Smooth muscle cell (in vitro differentiated cells): ENCODE measurements at regions not wholly inside any gene's neighbourhood (a gene's known extent, or its start where the extent isn't known, plus 50 kb on each side); places are given as distances from the start of the nearest gene placed in this dataset.

ENCODE experiments used
- DNase-seq: peaks from one replicate; lab custom pipeline; 2025; ENCODE audit not compliant: unreplicated experiment; lab: John Stamatoyannopoulos, UW
- H2AFZ ChIP-seq: fragments of 200-600 bp; sonication (generic); 2 replicates; pipeline ENCODE4 v1.6.0; 2016; ENCODE audit warnings: antibody characterized with exemption, low read depth, mild to moderate bottlenecking
- H3F3A ChIP-seq: fragments of 200-600 bp; sonication (generic); 2 replicates; pipeline ENCODE4 v1.6.0; 2017; ENCODE audit warnings: antibody characterized with exemption, low read depth
- H3K27ac ChIP-seq: fragments of 200-600 bp; sonication (generic); 2 replicates; pipeline ENCODE4 v1.5.1; 2016; ENCODE audit warnings: low read depth, mild to moderate bottlenecking
- H3K27me3 ChIP-seq: fragments of 200-600 bp; sonication (generic); 2 replicates; pipeline ENCODE4 v1.6.1; 2016; ENCODE audit warnings: low read depth, mild to moderate bottlenecking
- H3K36me3 ChIP-seq: fragments of 200-600 bp; sonication (generic); 2 replicates; pipeline ENCODE4 v1.5.1; 2016; ENCODE audit warnings: low read depth
- H3K4me1 ChIP-seq: fragments of 200-600 bp; sonication (generic); 2 replicates; pipeline ENCODE4 v1.5.1; 2016; ENCODE audit warnings: low read depth
- H3K4me2 ChIP-seq: fragments of 200-600 bp; sonication (generic); 2 replicates; pipeline ENCODE4 v1.6.0; 2016; ENCODE audit warnings: mild to moderate bottlenecking
- H3K4me3 ChIP-seq: fragments of 200-600 bp; sonication (generic); 2 replicates; pipeline ENCODE4 v1.5.1; 2016; ENCODE audit warnings: mild to moderate bottlenecking
- H3K79me2 ChIP-seq: fragments of 200-600 bp; sonication (generic); 2 replicates; pipeline ENCODE4 v1.6.0; 2016; ENCODE audit warnings: low read depth, mild to moderate bottlenecking
- H3K9ac ChIP-seq: fragments of 200-600 bp; sonication (generic); 2 replicates; pipeline ENCODE4 v1.6.0; 2016; ENCODE audit warnings: low read depth
- H3K9me3 ChIP-seq: fragments of 200-600 bp; sonication (generic); replicated peaks from 2 replicates; pipeline ENCODE4 v1.5.1; 2016; ENCODE audit warnings: low read depth
- H4K20me1 ChIP-seq: fragments of 200-600 bp; sonication (generic); 2 replicates; pipeline ENCODE4 v1.6.0; 2016; ENCODE audit warnings: low read depth
- WGBS: methylation state at CpG from one replicate; pipeline ENCODE4 v1.1.7; 2016; ENCODE audit warnings: low lambda C conversion rate; 5-methylcytosine and 5-hydroxymethylcytosine counted together
- TF ChIP-seq, protein P1 (sequence below): fragments of 200-600 bp; sonication (generic); IDR thresholded peaks from 2 replicates; pipeline ENCODE4 v1.5.1; 2017; ENCODE audit warnings: borderline replicate concordance, mild to moderate bottlenecking, antibody characterized with exemption; ENCODE audit not compliant: insufficient read depth, poor library complexity, severe bottlenecking

DNA sequence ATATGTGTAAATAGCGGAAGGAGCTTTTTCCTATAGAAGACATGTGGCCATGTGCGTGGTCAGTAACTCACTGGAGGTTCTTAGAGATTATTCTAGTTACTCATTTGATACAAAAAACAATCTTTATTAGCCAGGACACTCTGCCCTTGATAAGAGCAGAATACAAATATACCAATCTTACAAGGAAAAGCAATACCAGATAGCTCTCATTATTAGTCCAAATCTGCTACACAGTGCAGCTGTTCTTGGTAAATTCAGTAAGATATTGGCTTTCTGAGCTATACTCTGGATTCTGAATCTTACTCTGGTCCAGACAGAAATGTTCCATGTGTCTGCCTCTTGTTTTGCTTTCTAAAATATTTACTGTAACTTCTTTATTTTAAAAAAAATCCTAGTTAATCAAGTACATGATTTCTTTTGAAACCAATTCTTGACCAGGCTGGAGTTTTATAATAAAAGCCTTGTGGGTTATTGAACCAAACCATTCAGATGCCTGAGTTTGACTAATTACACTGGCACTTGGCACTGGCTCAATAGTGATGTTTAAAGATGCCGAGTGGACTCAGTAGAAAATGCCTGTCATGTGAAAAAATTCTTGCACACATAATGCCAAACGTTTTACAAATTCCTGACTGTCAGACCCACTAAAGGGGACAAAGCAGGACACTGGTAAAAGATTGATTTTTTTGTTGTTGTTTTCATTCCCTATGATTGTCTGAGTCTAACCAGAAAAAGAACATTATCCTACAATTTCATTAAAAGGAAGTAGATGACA, 242.8 kb upstream of the TCF21 start:
- no peak overlapping the region for H3K27ac ChIP-seq
- 53% methylated on average over 4 of the region's 4 CpGs for WGBS
- H3K9ac ChIP-seq: no peak overlapping the region

DNA sequence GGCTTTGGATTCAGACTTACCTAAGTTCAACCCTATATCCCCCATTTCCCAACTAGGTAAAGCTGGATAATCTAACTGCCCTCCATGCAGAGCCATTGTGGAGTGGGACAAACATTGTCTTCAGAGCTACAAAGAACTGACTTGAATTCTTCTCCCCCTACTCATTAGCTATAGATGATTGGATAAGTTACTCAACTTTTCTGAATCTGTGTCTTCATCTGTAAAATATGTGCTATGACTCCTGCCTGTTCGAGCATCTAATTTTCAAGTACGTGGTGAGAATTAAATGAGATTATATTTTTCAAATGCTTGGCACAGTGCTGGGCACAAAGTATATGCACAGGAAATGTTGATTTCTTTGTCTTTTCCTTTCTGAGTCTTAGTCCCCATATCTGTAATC, 240.3 kb upstream of the TCF21 start:
- no peak overlapping the region for H3K4me3 ChIP-seq
- no peaks in the 10 kb centered on the region for H4K20me1 ChIP-seq
- no peak overlapping the region for H3K9ac ChIP-seq
- no peaks in the 10 kb centered on the region for H3K36me3 ChIP-seq
- H3K27ac ChIP-seq: no peak overlapping the region
- no peak overlapping the region for H2AFZ ChIP-seq
- H3K4me1 ChIP-seq: peaks cover 6% of the 10 kb centered on the region
- H3F3A ChIP-seq: peaks cover 5% of the 10 kb centered on the region
- H3K4me2 ChIP-seq: no peak overlapping the region
- no peak for DNase-seq
- 55% methylated on average over 2 of the region's 2 CpGs for WGBS
- H3K27me3 ChIP-seq: no peaks in the 10 kb centered on the region
- TF ChIP-seq, protein P1, sequence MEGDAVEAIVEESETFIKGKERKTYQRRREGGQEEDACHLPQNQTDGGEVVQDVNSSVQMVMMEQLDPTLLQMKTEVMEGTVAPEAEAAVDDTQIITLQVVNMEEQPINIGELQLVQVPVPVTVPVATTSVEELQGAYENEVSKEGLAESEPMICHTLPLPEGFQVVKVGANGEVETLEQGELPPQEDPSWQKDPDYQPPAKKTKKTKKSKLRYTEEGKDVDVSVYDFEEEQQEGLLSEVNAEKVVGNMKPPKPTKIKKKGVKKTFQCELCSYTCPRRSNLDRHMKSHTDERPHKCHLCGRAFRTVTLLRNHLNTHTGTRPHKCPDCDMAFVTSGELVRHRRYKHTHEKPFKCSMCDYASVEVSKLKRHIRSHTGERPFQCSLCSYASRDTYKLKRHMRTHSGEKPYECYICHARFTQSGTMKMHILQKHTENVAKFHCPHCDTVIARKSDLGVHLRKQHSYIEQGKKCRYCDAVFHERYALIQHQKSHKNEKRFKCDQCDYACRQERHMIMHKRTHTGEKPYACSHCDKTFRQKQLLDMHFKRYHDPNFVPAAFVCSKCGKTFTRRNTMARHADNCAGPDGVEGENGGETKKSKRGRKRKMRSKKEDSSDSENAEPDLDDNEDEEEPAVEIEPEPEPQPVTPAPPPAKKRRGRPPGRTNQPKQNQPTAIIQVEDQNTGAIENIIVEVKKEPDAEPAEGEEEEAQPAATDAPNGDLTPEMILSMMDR: no peak
- no peaks in the 10 kb centered on the region for H3K9me3 ChIP-seq
- H3K79me2 ChIP-seq: no peaks in the 10 kb centered on the region

More for the DNA sequence above, 242.8 kb upstream of the TCF21 start:
- H2AFZ ChIP-seq: no peak overlapping the region
- H4K20me1 ChIP-seq: no peaks in the 10 kb centered on the region
- no peaks in the 10 kb centered on the region for H3K27me3 ChIP-seq
- H3K36me3 ChIP-seq: no peaks in the 10 kb centered on the region
- peak overlapping the region; percentile 10 for H3K4me2 ChIP-seq
- H3K4me3 ChIP-seq: no peak overlapping the region
- no peaks in the 10 kb centered on the region for H3K79me2 ChIP-seq
- peaks cover 5% of the 10 kb centered on the region for H3F3A ChIP-seq
- TF ChIP-seq, protein P1: no peak
- peaks cover 6% of the 10 kb centered on the region for H3K4me1 ChIP-seq
- H3K9me3 ChIP-seq: no peaks in the 10 kb centered on the region
- DNase-seq: no peak

DNA sequence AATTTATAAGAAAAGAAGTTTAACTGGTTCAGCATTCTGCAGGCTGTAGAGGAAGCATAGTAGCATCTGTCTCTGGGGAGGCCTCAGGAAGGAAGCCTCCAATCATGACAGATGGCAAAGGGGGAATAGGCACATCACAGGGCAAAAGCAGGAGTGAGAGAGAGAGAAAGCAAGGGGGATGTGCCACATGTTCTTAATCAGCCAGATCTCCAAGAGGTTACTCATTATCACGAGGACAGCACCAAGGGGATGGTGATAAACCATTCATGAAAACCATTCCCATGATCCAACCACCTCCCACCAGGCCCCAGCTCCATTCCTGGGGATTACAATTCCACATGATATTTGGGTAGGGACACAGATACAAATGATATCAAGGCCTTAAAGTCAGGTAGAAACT, 217.5 kb upstream of the TCF21 start:
- WGBS: 68% methylated on average over 1 of the region's 1 CpG
- H3K4me1 ChIP-seq: no peaks in the 10 kb centered on the region
- H3K9me3 ChIP-seq: no peaks in the 10 kb centered on the region
- no peaks in the 10 kb centered on the region for H3K27me3 ChIP-seq
- no peaks in the 10 kb centered on the region for H3F3A ChIP-seq
- no peak for DNase-seq
- TF ChIP-seq, protein P1: no peak
- H4K20me1 ChIP-seq: no peaks in the 10 kb centered on the region
- no peak overlapping the region for H3K9ac ChIP-seq
- no peak overlapping the region for H2AFZ ChIP-seq
- no peak overlapping the region for H3K27ac ChIP-seq
- no peak overlapping the region for H3K4me2 ChIP-seq
- H3K4me3 ChIP-seq: no peak overlapping the region
- H3K36me3 ChIP-seq: no peaks in the 10 kb centered on the region
- H3K79me2 ChIP-seq: no peaks in the 10 kb centered on the region

DNA sequence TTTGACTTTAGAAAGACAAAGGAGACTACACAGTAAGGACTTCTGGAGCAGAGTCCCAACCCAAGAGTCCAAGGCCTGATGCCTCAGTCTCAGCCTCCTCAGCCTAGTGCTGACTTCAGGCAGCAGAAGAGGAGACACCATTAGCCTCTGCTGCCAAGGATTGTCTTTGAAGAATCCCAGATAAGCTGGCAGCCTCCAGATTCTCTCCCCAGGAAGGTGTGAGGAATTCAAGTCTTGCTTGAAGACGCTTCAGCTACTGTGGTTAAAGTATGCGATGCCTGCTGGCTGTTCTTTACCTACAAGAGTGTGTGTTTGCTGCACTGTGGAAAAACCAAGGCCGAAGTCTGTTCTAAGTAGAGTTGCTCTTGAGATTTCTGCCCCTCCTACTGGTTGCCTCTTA, 215.9 kb upstream of the TCF21 start:
- no peak overlapping the region for H2AFZ ChIP-seq
- no peaks in the 10 kb centered on the region for H3K27me3 ChIP-seq
- no peaks in the 10 kb centered on the region for H3K4me1 ChIP-seq
- no peaks in the 10 kb centered on the region for H4K20me1 ChIP-seq
- TF ChIP-seq, protein P1: no peak
- WGBS: 89% methylated on average over 3 of the region's 3 CpGs
- H3K27ac ChIP-seq: no peak overlapping the region
- no peaks in the 10 kb centered on the region for H3K79me2 ChIP-seq
- no peak overlapping the region for H3K4me3 ChIP-seq
- no peaks in the 10 kb centered on the region for H3K36me3 ChIP-seq
- DNase-seq: no peak
- H3K9ac ChIP-seq: no peak overlapping the region
- no peaks in the 10 kb centered on the region for H3F3A ChIP-seq
- no peak overlapping the region for H3K4me2 ChIP-seq
- no peaks in the 10 kb centered on the region for H3K9me3 ChIP-seq
